ENCODE measurements at regions not wholly inside any gene's neighbourhood (a gene's known extent, or its start where the extent isn't known, plus 50 kb on each side); places are given as distances from the start of the nearest gene placed in this dataset.
A peak's percentile ranks its signal among the peaks of the same experiment; 100 is the strongest.

GRCh38 chr1:55585402-55585792 is 370.2 kb upstream of the USP24 start:
- Histone ChIP-seq H3K4me1 (ENCODE audit: insufficient read depth) (peaks cover 8% of the 10 kb centered on the region), H3K27ac (no peak overlapping the region), H3K9me3 (no peaks in the 10 kb centered on the region), H3K4me3 (no peak overlapping the region), H3K36me3 (no peaks in the 10 kb centered on the region), H3K27me3 (no peaks in the 10 kb centered on the region)
- intact Hi-C loops (cut with DNase I), result no loop called here
- no peak for DNase-seq
- no peak for TF ChIP-seq EP300 (IDR thresholded peaks at IDR 0.05)
- TF ChIP-seq POLR2A (IDR thresholded peaks at IDR 0.05), result no peak
- no peak for TF ChIP-seq CTCF (IDR thresholded peaks at IDR 0.05)
- WGBS, 3 donors, result 75 to 86% (median 82%) methylated on average over 3 of the region's 3 CpGs

GRCh38 chr1:55584526-55585401 is 369.6 kb upstream of the USP24 start:
- Histone ChIP-seq H3K27ac (no peak overlapping the region), H3K27me3 (no peaks in the 10 kb centered on the region), H3K36me3 (no peaks in the 10 kb centered on the region), H3K4me3 (no peak overlapping the region), H3K9me3 (no peaks in the 10 kb centered on the region), H3K4me1 (ENCODE audit: insufficient read depth) (peaks cover 4% of the 10 kb centered on the region)
- intact Hi-C loops (cut with DNase I), result no loop called here
- peak in 3 of 5 donors; percentile 46 to 55 (median 51) for DNase-seq
- TF ChIP-seq CTCF (IDR thresholded peaks at IDR 0.05), result no peak
- TF ChIP-seq POLR2A (IDR thresholded peaks at IDR 0.05), result no peak
- TF ChIP-seq EP300 (IDR thresholded peaks at IDR 0.05), result no peak
- WGBS, 3 donors, result 27 to 49% (median 44%) methylated on average over 2 of the region's 2 CpGs

- Histone ChIP-seq H3K4me1 (ENCODE audit: insufficient read depth) (peaks cover 2% of the 10 kb centered on the region), H3K36me3 (no peaks in the 10 kb centered on the region), H3K4me3 (no peak overlapping the region), H3K27ac (no peak overlapping the region), H3K9me3 (no peaks in the 10 kb centered on the region), H3K27me3 (no peaks in the 10 kb centered on the region)
- TF ChIP-seq POLR2A (IDR thresholded peaks at IDR 0.05) (no peak), CTCF (IDR thresholded peaks at IDR 0.05) (no peak)
- WGBS, 3 donors, result 96 to 99% (median 98%) methylated on average over 4 of the region's 4 CpGs
- no peak for DNase-seq
- intact Hi-C loops (cut with DNase I), result no loop called here
Measured at GRCh38 chr1:55582084-55582483, 366.9 kb upstream of the USP24 start.

- Histone ChIP-seq H3K27ac (peak overlapping the region in 1 of 2 donors; percentile 27), H3K9me3 (no peaks in the 10 kb centered on the region), H3K27me3 (no peaks in the 10 kb centered on the region), H3K4me1 (ENCODE audit: insufficient read depth) (peaks cover 2% of the 10 kb centered on the region), H3K36me3 (no peaks in the 10 kb centered on the region), H3K4me3 (no peak overlapping the region)
- TF ChIP-seq CTCF (IDR thresholded peaks at IDR 0.05) (no peak), EP300 (IDR thresholded peaks at IDR 0.05) (peak; percentile 49), POLR2A (IDR thresholded peaks at IDR 0.05) (no peak)
- intact Hi-C loops (cut with DNase I), result no loop called here
- WGBS, 3 donors, result 16 to 24% (median 19%) methylated on average over 3 of the region's 3 CpGs
- peak in 2 of 5 donors; percentile 44 to 47 for DNase-seq
Measured at GRCh38 chr1:55580845-55581332, 365.7 kb upstream of the USP24 start.

Measured in ovary (tissue), 7 donors.